Spleen (tissue), 7 donors: ENCODE measurements at regions not wholly inside any gene's neighbourhood (a gene's known extent, or its start where the extent isn't known, plus 50 kb on each side); places are given as distances from the start of the nearest gene placed in this dataset.

ENCODE experiments used
- POLR2A ChIP-seq, 3 donors: fragments of 450-650 bp; IDR thresholded peaks; one replicate each; pipeline ENCODE4 v1.5.1; 2017; ENCODE audit warnings: antibody characterized with exemption in 3 of 3, mild to moderate bottlenecking in 1 of 3
- TF ChIP-seq, protein P1 (sequence below), 11 experiments: fragments of 200-600 bp in 7 of 11; fragments of 450-650 bp in 4 of 11; sonication (generic) in 4 of 11; IDR thresholded peaks in 8 of 11; conservative IDR thresholded peaks in 3 of 11; 1 replicate in 7 of 11; 2 replicates in 4 of 11; pipeline versions ENCODE4 v1.4.0 to v1.8.0; 2016 to 2021; ENCODE audit warnings: antibody characterized with exemption in 11 of 11, inconsistent platforms in 4 of 11, mild to moderate bottlenecking in 1 of 11
- donor health status: DM: no; HTN: no; CAD: no; lungs with moderate emphysema.
- donor health status: DM: no; HTN: no; CAD: no.
- donor health status: DM: no; HTN: no; CAD: no.

DNA sequence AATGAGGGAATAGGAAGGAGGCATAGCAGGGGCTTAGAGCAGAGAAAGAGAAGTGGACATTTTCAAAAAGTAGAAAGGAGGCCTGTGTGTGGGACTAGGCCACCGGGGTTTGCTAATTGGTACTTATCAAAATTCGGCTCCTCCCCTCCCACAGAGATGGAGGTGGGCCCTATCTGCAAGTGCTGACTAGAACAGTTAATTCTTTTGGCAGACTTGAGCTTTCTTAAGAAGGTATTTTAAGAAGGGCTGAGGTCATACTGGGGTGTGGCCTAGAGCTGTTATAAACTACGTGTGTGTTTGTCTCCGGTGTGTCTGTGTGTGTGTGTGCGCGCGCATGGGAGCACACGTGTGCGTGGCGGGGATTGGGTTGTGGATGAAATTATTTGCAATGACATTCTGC lies 1086.5 kb downstream of the EFNA5 start:
- TF ChIP-seq, protein P1, sequence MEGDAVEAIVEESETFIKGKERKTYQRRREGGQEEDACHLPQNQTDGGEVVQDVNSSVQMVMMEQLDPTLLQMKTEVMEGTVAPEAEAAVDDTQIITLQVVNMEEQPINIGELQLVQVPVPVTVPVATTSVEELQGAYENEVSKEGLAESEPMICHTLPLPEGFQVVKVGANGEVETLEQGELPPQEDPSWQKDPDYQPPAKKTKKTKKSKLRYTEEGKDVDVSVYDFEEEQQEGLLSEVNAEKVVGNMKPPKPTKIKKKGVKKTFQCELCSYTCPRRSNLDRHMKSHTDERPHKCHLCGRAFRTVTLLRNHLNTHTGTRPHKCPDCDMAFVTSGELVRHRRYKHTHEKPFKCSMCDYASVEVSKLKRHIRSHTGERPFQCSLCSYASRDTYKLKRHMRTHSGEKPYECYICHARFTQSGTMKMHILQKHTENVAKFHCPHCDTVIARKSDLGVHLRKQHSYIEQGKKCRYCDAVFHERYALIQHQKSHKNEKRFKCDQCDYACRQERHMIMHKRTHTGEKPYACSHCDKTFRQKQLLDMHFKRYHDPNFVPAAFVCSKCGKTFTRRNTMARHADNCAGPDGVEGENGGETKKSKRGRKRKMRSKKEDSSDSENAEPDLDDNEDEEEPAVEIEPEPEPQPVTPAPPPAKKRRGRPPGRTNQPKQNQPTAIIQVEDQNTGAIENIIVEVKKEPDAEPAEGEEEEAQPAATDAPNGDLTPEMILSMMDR (IDR thresholded peaks at IDR 0.05 in 8 of 11, conservative IDR thresholded peaks at IDR 0.05 in 3 of 11): no peak
- TF ChIP-seq POLR2A (IDR thresholded peaks at IDR 0.05): no peak
